Activated naive CD4-positive, alpha-beta T cell (primary cell): ENCODE measurements at regions not wholly inside any gene's neighbourhood (a gene's known extent, or its start where the extent isn't known, plus 50 kb on each side); places are given as distances from the start of the nearest gene placed in this dataset.

ENCODE experiments used
- DNase-seq, 4 experiments: peaks; one replicate each; lab custom pipeline; 2025; lab: John Stamatoyannopoulos, UW

GRCh38 chr1:91151702-91152101 is 129.9 kb upstream of the ZNF644 start:
- no peak for DNase-seq

GRCh38 chr1:91148641-91149069 is 126.8 kb upstream of the ZNF644 start:
- no peak for DNase-seq

- no peak for DNase-seq
These were observed 120.0 kb upstream of the ZNF644 start for GRCh38 chr1:91141858-91142257.

- DNase-seq = no peak
These were observed 117.1 kb upstream of the ZNF644 start for GRCh38 chr1:91138959-91139358.

- no peak for DNase-seq
These were observed 115.5 kb upstream of the ZNF644 start for GRCh38 chr1:91137173-91137852.

- DNase-seq = no peak
These were observed 114.0 kb upstream of the ZNF644 start for GRCh38 chr1:91135799-91136198.

- DNase-seq = no peak
These were observed 111.4 kb upstream of the ZNF644 start for GRCh38 chr1:91133248-91133647.

- no peak for DNase-seq
These were observed 108.6 kb upstream of the ZNF644 start for GRCh38 chr1:91130256-91130985.

GRCh38 chr1:91129458-91129857 is 107.6 kb upstream of the ZNF644 start:
- DNase-seq = no peak

- DNase-seq = no peak
These were observed 107.2 kb upstream of the ZNF644 start for GRCh38 chr1:91129017-91129416.

- no peak for DNase-seq
These were observed 103.2 kb upstream of the ZNF644 start for GRCh38 chr1:91124989-91125417.

GRCh38 chr1:91124290-91124985 is 102.6 kb upstream of the ZNF644 start:
- DNase-seq = no peak

- DNase-seq = no peak
These were observed 101.9 kb upstream of the ZNF644 start for GRCh38 chr1:91123773-91124172.

GRCh38 chr1:91123319-91123718 is 101.5 kb upstream of the ZNF644 start:
- no peak for DNase-seq

GRCh38 chr1:91122106-91122717 is 100.4 kb upstream of the ZNF644 start:
- DNase-seq = no peak

GRCh38 chr1:91121366-91121765 is 99.5 kb upstream of the ZNF644 start:
- DNase-seq = no peak

GRCh38 chr1:91120936-91121335 is 99.1 kb upstream of the ZNF644 start:
- DNase-seq = no peak

GRCh38 chr1:91120421-91120820 is 98.6 kb upstream of the ZNF644 start:
- no peak for DNase-seq

GRCh38 chr1:91104712-91105111 is 82.9 kb upstream of the ZNF644 start:
- no peak for DNase-seq

GRCh38 chr1:91101328-91101727 is 79.5 kb upstream of the ZNF644 start:
- DNase-seq = no peak

- no peak for DNase-seq
These were observed 78.1 kb upstream of the ZNF644 start for GRCh38 chr1:91099746-91100621.
